Kidney (tissue), 13 donors: ENCODE measurements at regions not wholly inside any gene's neighbourhood (a gene's known extent, or its start where the extent isn't known, plus 50 kb on each side); places are given as distances from the start of the nearest gene placed in this dataset.

Experiments used
- DNase-seq, 5 donors: peaks; one replicate each; pipeline ENCODE4 v3.0.0-alpha.2; 2013 to 2020
- FAIRE-seq: peaks from 2 replicates; lab custom pipeline; 2012; peaks lifted over from hg19 to GRCh38; lab: Jason Lieb, UNC
- H3K27ac ChIP-seq, 2 donors: one replicate each; pipeline ENCODE4 v1.7.0; 2013; ENCODE audit warnings: low read depth in 2 of 2, low read length in 2 of 2, inconsistent platforms in 1 of 2
- H3K27me3 ChIP-seq: one replicate; pipeline ENCODE4 v1.7.1; 2013; ENCODE audit warnings: low read length, inconsistent platforms; ENCODE audit not compliant: control insufficient read depth, insufficient read depth
- H3K36me3 ChIP-seq, 3 donors: one replicate each; pipeline versions ENCODE4 v1.7.0 to v1.7.1; 2013; ENCODE audit warnings: low read length in 3 of 3, control low read depth in 1 of 3, inconsistent platforms in 1 of 3; ENCODE audit not compliant: insufficient read depth in 3 of 3, control insufficient read depth in 2 of 3
- H3K4me1 ChIP-seq, 3 donors: one replicate each; pipeline versions ENCODE4 v1.7.0 to v1.7.1; 2013; ENCODE audit warnings: low read length in 3 of 3, inconsistent platforms in 1 of 3, low read depth in 1 of 3; ENCODE audit not compliant: control insufficient read depth in 2 of 3, insufficient read depth in 2 of 3
- H3K4me3 ChIP-seq, 3 donors: one replicate each; pipeline versions ENCODE4 v1.7.0 to v1.8.1; 2013; ENCODE audit warnings: low read length in 3 of 3, control low read depth in 1 of 3, inconsistent platforms in 1 of 3
- H3K9ac ChIP-seq, 3 donors: one replicate each; pipeline versions ENCODE4 v1.7.0 to v1.7.1; 2013; ENCODE audit warnings: low read length in 3 of 3, control low read depth in 1 of 3, inconsistent platforms in 1 of 3
- H3K9me3 ChIP-seq, 3 donors: one replicate each; pipeline versions ENCODE4 v1.7.0 to v1.7.1; 2013; ENCODE audit warnings: low read length in 3 of 3, control low read depth in 1 of 3, inconsistent platforms in 1 of 3; ENCODE audit not compliant: control insufficient read depth in 2 of 3, insufficient read depth in 1 of 3
- intact Hi-C: fragments of 100-400 bp; cut with DNase I; formaldehyde crosslinking; loops from one replicate; pipeline ENCODE4 v1.11.1; 2022
- TF ChIP-seq, protein P1 (sequence below): IDR thresholded peaks from 3 replicates; pipeline ENCODE4 v1.5.1; 2012; ENCODE audit warnings: mild to moderate bottlenecking, moderate library complexity, borderline replicate concordance; ENCODE audit not compliant: insufficient read depth; ENCODE audit errors: extremely low read depth
- donor health status: control.
- donor health status: control.
- donor health status: control.
- donor health status: control.
- donor health status: control.
- donor health status: DM: yes; HTN: yes; CAD: no.
- donor health status: Normal renal cell carcinoma (clear cell type).

DNA sequence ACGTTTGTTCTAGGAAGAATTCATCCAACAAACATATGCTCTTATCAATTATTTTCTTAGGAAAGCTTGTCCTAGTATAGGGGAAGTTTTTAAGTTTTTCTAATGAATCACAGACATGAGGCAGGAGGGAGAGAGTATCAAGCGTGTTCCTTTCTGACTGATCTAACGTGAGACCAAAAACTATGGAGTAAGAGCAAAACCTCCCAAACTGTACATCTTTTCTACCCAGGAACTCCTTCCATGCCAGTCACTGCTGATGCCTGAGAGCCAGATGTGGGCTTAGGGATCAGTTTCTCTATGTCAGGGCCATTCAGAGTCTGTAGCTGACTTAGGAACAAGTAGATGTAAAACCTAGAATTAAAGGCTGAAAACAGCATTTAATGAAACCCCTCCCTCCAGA is 51.7 kb upstream of the NFIB start:
- TF ChIP-seq, protein P1, sequence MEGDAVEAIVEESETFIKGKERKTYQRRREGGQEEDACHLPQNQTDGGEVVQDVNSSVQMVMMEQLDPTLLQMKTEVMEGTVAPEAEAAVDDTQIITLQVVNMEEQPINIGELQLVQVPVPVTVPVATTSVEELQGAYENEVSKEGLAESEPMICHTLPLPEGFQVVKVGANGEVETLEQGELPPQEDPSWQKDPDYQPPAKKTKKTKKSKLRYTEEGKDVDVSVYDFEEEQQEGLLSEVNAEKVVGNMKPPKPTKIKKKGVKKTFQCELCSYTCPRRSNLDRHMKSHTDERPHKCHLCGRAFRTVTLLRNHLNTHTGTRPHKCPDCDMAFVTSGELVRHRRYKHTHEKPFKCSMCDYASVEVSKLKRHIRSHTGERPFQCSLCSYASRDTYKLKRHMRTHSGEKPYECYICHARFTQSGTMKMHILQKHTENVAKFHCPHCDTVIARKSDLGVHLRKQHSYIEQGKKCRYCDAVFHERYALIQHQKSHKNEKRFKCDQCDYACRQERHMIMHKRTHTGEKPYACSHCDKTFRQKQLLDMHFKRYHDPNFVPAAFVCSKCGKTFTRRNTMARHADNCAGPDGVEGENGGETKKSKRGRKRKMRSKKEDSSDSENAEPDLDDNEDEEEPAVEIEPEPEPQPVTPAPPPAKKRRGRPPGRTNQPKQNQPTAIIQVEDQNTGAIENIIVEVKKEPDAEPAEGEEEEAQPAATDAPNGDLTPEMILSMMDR, result no peak
- no peak overlapping the region for H3K27ac ChIP-seq
- FAIRE-seq (no peak), DNase-seq (no peak)
- no peaks in the 10 kb centered on the region for H3K36me3 ChIP-seq
- H3K4me3 ChIP-seq, result no peak overlapping the region
- no peaks in the 10 kb centered on the region for H3K27me3 ChIP-seq
- intact Hi-C loops, result no loop called here
- H3K9ac ChIP-seq, result no peak overlapping the region
- H3K4me1 ChIP-seq, result no peaks in the 10 kb centered on the region
- H3K9me3 ChIP-seq, result no peaks in the 10 kb centered on the region
